ENCODE measurements at regions not wholly inside any gene's neighbourhood (a gene's known extent, or its start where the extent isn't known, plus 50 kb on each side); places are given as distances from the start of the nearest gene placed in this dataset.
"Not testable (repeated sequence)": the region's sequence is repeated elsewhere in the genome, so short reads cannot be mapped to it uniquely, and the experiment has no call there.

- DNase-seq (ENCODE audit: low spot score) = no peak
These were observed 401.1 kb upstream of the RGMB start for GRCh38 chr5:98372351-98372750.

- DNase-seq (ENCODE audit: low spot score) = no peak
These were observed 381.4 kb upstream of the RGMB start for GRCh38 chr5:98391921-98392625.

- not testable (repeated sequence) for DNase-seq (ENCODE audit: low spot score)
These were observed 380.3 kb upstream of the RGMB start for GRCh38 chr5:98393205-98393604.

- no peak for DNase-seq (ENCODE audit: low spot score)
These were observed 376.4 kb upstream of the RGMB start for GRCh38 chr5:98397081-98397480.

- DNase-seq (ENCODE audit: low spot score) = no peak
These were observed 375.0 kb upstream of the RGMB start for GRCh38 chr5:98398465-98398864.

- no peak for DNase-seq (ENCODE audit: low spot score)
These were observed 371.8 kb upstream of the RGMB start for GRCh38 chr5:98401656-98402055.

- DNase-seq (ENCODE audit: low spot score) = no peak
These were observed 371.3 kb upstream of the RGMB start for GRCh38 chr5:98402130-98402529.

GRCh38 chr5:98403131-98403530 is 370.3 kb upstream of the RGMB start:
- no peak for DNase-seq (ENCODE audit: low spot score)

- DNase-seq (ENCODE audit: low spot score) = no peak
These were observed 358.5 kb upstream of the RGMB start for GRCh38 chr5:98414938-98415337.

GRCh38 chr5:98415663-98416062 is 357.8 kb upstream of the RGMB start:
- DNase-seq (ENCODE audit: low spot score) = no peak

- no peak for DNase-seq (ENCODE audit: low spot score)
These were observed 356.9 kb upstream of the RGMB start for GRCh38 chr5:98416541-98416940.

GRCh38 chr5:98419825-98420224 is 353.6 kb upstream of the RGMB start:
- DNase-seq (ENCODE audit: low spot score) = no peak

- no peak for DNase-seq (ENCODE audit: low spot score)
These were observed 348.6 kb upstream of the RGMB start for GRCh38 chr5:98424681-98425450.

- no peak for DNase-seq (ENCODE audit: low spot score)
These were observed 347.8 kb upstream of the RGMB start for GRCh38 chr5:98425640-98426039.

GRCh38 chr5:98428806-98429205 is 344.7 kb upstream of the RGMB start:
- DNase-seq (ENCODE audit: low spot score) = no peak

- no peak for DNase-seq (ENCODE audit: low spot score)
These were observed 341.1 kb upstream of the RGMB start for GRCh38 chr5:98432378-98432777.

GRCh38 chr5:98433022-98433421 is 340.4 kb upstream of the RGMB start:
- no peak for DNase-seq (ENCODE audit: low spot score)

GRCh38 chr5:98433673-98434072 is 339.8 kb upstream of the RGMB start:
- no peak for DNase-seq (ENCODE audit: low spot score)

- no peak for DNase-seq (ENCODE audit: low spot score)
These were observed 336.8 kb upstream of the RGMB start for GRCh38 chr5:98436667-98437066.

- DNase-seq (ENCODE audit: low spot score) = no peak
These were observed 331.0 kb upstream of the RGMB start for GRCh38 chr5:98442448-98442847.

GRCh38 chr5:98443881-98444280 is 329.6 kb upstream of the RGMB start:
- DNase-seq (ENCODE audit: low spot score) = no peak

- DNase-seq (ENCODE audit: low spot score) = no peak
These were observed 320.2 kb upstream of the RGMB start for GRCh38 chr5:98453296-98453695.

- DNase-seq (ENCODE audit: low spot score) = no peak
These were observed 319.1 kb upstream of the RGMB start for GRCh38 chr5:98454407-98454806.

- DNase-seq (ENCODE audit: low spot score) = no peak
These were observed 318.6 kb upstream of the RGMB start for GRCh38 chr5:98454904-98455303.

Measured in CD4-positive, alpha-beta T cell treated with Interleukin-6 at 100 ng/mL for 8 hours (primary cell).